ENCODE measurements at regions not wholly inside any gene's neighbourhood (a gene's known extent, or its start where the extent isn't known, plus 50 kb on each side); places are given as distances from the start of the nearest gene placed in this dataset.

DNA sequence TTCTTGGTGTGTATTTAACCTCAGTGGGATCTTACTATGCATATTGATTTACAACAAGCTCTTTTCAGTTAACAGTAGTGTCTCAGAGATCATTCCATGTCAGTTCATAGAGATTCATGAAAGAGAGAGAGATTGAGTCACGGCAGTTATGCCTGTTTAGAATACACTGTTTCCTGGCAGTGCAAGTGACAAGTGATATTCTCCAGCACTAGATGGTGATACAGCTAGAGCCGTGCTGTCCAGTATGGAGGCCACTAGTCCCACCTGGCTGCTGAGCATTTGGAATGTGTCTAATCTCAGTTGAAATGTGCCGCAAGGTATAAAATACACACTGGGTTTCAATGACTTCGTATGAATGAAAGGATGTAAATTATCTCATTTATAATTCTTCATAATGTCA is 184.4 kb downstream of the SUDS3 start:
- TF ChIP-seq POLR2A (IDR thresholded peaks at IDR 0.05) (no peak), EP300 (IDR thresholded peaks at IDR 0.05) (no peak)
- TF ChIP-seq, protein P1, sequence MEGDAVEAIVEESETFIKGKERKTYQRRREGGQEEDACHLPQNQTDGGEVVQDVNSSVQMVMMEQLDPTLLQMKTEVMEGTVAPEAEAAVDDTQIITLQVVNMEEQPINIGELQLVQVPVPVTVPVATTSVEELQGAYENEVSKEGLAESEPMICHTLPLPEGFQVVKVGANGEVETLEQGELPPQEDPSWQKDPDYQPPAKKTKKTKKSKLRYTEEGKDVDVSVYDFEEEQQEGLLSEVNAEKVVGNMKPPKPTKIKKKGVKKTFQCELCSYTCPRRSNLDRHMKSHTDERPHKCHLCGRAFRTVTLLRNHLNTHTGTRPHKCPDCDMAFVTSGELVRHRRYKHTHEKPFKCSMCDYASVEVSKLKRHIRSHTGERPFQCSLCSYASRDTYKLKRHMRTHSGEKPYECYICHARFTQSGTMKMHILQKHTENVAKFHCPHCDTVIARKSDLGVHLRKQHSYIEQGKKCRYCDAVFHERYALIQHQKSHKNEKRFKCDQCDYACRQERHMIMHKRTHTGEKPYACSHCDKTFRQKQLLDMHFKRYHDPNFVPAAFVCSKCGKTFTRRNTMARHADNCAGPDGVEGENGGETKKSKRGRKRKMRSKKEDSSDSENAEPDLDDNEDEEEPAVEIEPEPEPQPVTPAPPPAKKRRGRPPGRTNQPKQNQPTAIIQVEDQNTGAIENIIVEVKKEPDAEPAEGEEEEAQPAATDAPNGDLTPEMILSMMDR (IDR thresholded peaks at IDR 0.05), result no peak
- intact Hi-C loops (cut with DNase I), result no loop called here
- H3K36me3 ChIP-seq, result no peaks in the 10 kb centered on the region
- no peaks in the 10 kb centered on the region for H3K9me3 ChIP-seq
- WGBS, 3 donors, result 53 to 68% (median 59%) methylated on average over 4 of the region's 4 CpGs
- no peak overlapping the region for H3K4me3 ChIP-seq
- no peaks in the 10 kb centered on the region for H3K27me3 ChIP-seq
- H3K27ac ChIP-seq, result no peak overlapping the region
- no peak for DNase-seq
- H3K4me1 ChIP-seq (ENCODE audit: insufficient read depth), result no peaks in the 10 kb centered on the region

DNA sequence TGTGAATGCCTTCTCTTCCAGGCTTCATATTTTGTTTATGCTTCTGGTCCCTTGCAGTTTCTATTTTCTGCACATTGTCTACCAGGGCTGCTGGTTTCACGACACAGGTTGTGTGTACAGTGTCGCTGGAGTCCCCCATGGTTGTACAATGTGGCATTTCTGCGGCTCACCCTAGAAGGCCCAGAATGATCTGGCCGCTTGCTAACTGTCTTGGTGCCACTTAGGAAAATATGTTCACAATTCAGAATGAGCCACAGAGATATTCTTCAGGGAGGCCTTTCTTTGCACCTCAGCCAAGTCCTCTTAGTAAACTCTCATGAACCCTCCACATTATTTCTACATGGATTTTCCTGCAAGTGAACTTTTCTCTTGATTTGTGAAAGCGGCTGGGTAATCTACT is 195.4 kb downstream of the SUDS3 start:
- intact Hi-C loops (cut with DNase I), result no loop called here
- 83 to 92% (median 86%) methylated on average over 5 of the region's 5 CpGs for WGBS, 3 donors
- Histone ChIP-seq H3K4me1 (ENCODE audit: insufficient read depth) (no peaks in the 10 kb centered on the region), H3K36me3 (no peaks in the 10 kb centered on the region), H3K4me3 (no peak overlapping the region), H3K27ac (no peak overlapping the region), H3K27me3 (no peaks in the 10 kb centered on the region), H3K9me3 (no peaks in the 10 kb centered on the region)
- TF ChIP-seq POLR2A (IDR thresholded peaks at IDR 0.05) (no peak), EP300 (IDR thresholded peaks at IDR 0.05) (no peak)
- TF ChIP-seq, protein P1 (IDR thresholded peaks at IDR 0.05), result no peak
- DNase-seq, result no peak

DNA sequence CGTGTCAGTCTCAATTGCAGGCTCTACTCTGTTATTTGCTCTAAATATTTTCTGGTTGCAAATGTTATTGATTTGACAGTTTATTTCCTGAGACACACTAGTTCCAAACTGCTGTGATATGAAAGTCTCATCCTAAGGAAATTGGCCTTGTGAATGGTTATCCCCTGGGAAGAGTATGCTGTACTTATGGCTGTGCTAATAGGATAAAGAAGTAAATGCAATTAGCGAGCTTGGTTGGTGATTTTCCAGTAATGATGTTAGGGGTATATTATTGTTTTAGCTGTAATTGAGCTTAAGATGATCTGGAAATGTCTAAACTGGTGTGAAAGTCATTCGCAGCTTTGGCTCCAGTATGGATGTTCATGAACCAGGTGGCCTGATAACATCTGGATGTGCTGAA is 197.9 kb downstream of the SUDS3 start:
- WGBS, 3 donors, result 77 to 85% (median 81%) methylated on average over 3 of the region's 3 CpGs
- no peak for TF ChIP-seq POLR2A (IDR thresholded peaks at IDR 0.05)
- TF ChIP-seq, protein P1 (IDR thresholded peaks at IDR 0.05), result no peak
- TF ChIP-seq EP300 (IDR thresholded peaks at IDR 0.05), result no peak
- Histone ChIP-seq H3K4me3 (no peak overlapping the region), H3K27me3 (no peaks in the 10 kb centered on the region), H3K4me1 (ENCODE audit: insufficient read depth) (no peaks in the 10 kb centered on the region), H3K27ac (no peak overlapping the region), H3K9me3 (no peaks in the 10 kb centered on the region), H3K36me3 (no peaks in the 10 kb centered on the region)
- intact Hi-C loops (cut with DNase I), result no loop called here
- DNase-seq, result no peak

DNA sequence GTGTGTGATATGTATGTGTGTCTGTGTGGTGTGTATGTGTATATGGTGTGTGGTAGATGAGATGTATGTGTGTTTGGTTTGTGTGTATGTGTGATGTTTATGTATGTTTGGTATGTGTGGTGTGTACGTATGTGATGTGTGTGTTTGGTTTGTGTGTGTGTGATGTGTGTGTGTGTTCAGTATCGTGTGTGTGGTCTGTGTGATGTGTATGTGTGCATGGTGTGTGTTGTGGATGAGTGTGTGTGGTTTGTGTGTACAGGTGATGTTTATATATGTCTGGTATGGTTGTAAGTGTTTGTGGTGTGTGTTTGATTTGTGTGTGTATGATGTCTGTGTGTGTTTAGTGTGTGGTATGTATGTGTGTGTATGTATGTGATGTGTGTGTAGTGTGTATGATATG is 199.4 kb downstream of the SUDS3 start:
- Histone ChIP-seq H3K27me3 (no peaks in the 10 kb centered on the region), H3K36me3 (no peaks in the 10 kb centered on the region), H3K9me3 (no peaks in the 10 kb centered on the region), H3K4me3 (no peak overlapping the region), H3K27ac (no peak overlapping the region), H3K4me1 (ENCODE audit: insufficient read depth) (no peaks in the 10 kb centered on the region)
- intact Hi-C loops (cut with DNase I), result no loop called here
- DNase-seq, result no peak
- TF ChIP-seq EP300 (IDR thresholded peaks at IDR 0.05) (no peak), POLR2A (IDR thresholded peaks at IDR 0.05) (no peak)
- TF ChIP-seq, protein P1 (IDR thresholded peaks at IDR 0.05), result no peak
- 75 to 77% (median 77%) methylated on average over 2 of the region's 2 CpGs for WGBS, 3 donors

DNA sequence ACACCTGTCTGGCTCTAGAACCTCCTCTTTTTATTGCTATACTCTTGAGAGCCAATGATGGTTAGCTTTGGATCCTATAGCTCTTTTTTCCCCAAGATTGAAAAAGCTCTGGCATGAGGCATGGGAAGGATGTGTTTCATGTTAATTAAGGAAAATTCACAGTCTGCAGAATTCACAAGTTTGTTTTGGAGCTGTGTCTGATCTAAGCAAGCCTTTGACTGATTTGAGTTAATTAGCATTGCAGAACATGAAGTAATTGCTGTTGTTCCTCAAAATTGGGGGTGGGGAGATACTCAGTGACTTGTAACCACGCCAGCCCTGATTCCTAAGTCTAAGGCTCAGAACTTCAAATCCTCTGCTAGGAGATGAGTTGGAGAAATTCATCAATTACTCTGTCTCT is 205.0 kb downstream of the SUDS3 start:
- Histone ChIP-seq H3K4me1 (ENCODE audit: insufficient read depth) (no peaks in the 10 kb centered on the region), H3K27ac (no peak overlapping the region), H3K4me3 (no peak overlapping the region), H3K36me3 (no peaks in the 10 kb centered on the region), H3K9me3 (no peaks in the 10 kb centered on the region), H3K27me3 (no peaks in the 10 kb centered on the region)
- no peak for DNase-seq
- TF ChIP-seq EP300 (IDR thresholded peaks at IDR 0.05), result no peak
- WGBS, 3 donors, result 29 to 39% (median 37%) methylated on average over 1 of the region's 1 CpG
- intact Hi-C loops (cut with DNase I), result no loop called here
